KOPT-K1 (cell line): ENCODE measurements at regions not wholly inside any gene's neighbourhood (a gene's known extent, or its start where the extent isn't known, plus 50 kb on each side); places are given as distances from the start of the nearest gene placed in this dataset.

Experiments
- H3K27ac ChIP-seq: fragments of 200-600 bp; sonication (generic); 2 replicates; pipeline ENCODE4 v1.5.1; 2016; ENCODE audit warnings: antibody characterized with exemption, mild to moderate bottlenecking, low read depth, low read length; ENCODE audit not compliant: poor library complexity, severe bottlenecking
- H3K36me3 ChIP-seq: fragments of 200-600 bp; sonication (generic); 2 replicates; pipeline ENCODE4 v1.5.1; 2017; ENCODE audit warnings: antibody characterized with exemption, mild to moderate bottlenecking, low read length, moderate library complexity; ENCODE audit not compliant: insufficient read depth
- H3K9me3 ChIP-seq: fragments of 200-600 bp; sonication (generic); 2 replicates; pipeline ENCODE4 v1.5.1; 2017; ENCODE audit warnings: antibody characterized with exemption, low read length, mild to moderate bottlenecking; ENCODE audit not compliant: insufficient read depth, poor library complexity, severe bottlenecking

DNA sequence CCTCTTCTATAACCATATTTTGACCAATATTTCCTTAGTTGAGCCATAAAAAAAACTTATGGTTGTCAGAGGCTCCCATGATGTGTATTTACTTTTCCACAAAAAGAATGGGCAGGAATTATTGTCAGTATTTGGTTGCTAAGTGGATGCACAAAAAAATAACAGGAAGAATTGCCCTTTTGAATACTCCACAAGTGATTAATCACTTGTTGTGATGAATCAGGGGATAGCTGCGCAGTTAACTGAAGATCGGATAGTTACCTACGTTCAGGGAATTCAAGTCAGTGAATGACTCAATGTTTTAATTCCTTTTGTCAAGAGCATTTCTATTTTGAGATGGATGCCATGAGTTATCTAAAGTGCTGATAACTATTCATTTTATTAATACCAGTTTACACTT is 785.2 kb upstream of the B3GALT2 start:
- H3K36me3 ChIP-seq = no peaks in the 10 kb centered on the region
- no peak overlapping the region for H3K27ac ChIP-seq
- H3K9me3 ChIP-seq = no peaks in the 10 kb centered on the region

DNA sequence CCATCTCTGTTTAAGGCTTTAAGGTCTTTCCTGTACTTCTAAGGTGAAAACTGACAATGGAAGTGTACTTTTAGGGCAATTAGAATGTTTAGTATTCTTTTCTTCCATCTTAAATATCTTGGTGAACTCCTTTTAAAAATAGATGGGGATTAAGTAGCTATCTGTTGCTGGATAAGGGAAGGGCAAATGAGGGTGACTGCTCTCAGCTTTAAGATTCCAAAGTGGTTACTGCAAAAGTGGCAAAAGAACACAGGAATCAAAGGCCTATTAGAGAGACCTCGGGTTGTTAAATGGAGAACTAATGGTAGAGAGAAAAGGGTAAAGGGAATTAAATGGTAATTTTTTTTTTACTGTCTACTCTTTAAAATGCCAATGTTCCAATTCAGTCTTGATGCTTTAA is 774.1 kb upstream of the B3GALT2 start:
- Histone ChIP-seq H3K27ac (no peak overlapping the region), H3K9me3 (no peaks in the 10 kb centered on the region), H3K36me3 (no peaks in the 10 kb centered on the region)

DNA sequence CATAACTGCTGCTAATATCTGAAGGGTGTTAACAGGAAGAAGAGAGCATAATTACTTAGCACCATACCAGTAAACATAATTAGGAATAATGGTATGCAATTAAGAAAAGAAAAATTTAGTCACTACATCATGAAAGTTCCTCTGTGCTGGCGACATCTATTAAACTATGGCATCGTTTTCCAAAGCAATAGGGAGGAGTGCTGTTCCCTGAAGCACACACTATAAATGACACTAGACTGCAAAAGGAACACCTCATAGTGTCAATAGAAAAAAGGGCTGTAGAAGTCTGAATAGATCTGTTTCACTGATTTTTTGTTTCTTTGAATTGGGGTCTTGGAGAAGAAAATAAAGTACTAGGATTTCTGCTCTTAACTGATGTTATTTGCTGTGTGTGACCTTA is 773.6 kb upstream of the B3GALT2 start:
- no peaks in the 10 kb centered on the region for H3K9me3 ChIP-seq
- no peak overlapping the region for H3K27ac ChIP-seq
- H3K36me3 ChIP-seq = no peaks in the 10 kb centered on the region

DNA sequence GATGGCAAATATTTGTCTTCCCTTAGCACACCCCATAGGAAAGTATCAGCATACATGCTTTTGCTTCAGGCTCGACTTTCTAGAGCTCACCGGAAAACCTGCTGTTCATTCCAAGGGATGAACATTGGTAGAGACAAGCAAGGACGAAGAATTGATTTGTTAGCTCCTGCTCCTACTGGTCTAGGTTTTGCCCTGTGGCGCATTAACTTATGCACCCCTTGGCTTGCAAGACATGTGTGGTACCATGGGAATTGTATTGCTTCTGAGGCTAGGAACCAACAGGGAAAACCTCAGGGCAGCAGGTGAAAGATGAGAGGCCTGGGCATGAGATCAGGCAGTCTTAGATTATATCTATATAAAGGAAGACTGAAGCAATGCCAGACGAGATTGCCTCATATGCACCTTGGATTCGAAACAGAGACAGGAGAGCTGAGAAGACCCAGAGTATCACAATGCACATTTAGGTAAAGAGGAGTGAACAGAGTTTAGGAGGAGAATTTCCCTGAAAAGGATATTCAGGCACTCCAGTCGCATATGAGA is 771.2 kb upstream of the B3GALT2 start:
- Histone ChIP-seq H3K27ac (no peak overlapping the region), H3K36me3 (no peaks in the 10 kb centered on the region), H3K9me3 (no peaks in the 10 kb centered on the region)

DNA sequence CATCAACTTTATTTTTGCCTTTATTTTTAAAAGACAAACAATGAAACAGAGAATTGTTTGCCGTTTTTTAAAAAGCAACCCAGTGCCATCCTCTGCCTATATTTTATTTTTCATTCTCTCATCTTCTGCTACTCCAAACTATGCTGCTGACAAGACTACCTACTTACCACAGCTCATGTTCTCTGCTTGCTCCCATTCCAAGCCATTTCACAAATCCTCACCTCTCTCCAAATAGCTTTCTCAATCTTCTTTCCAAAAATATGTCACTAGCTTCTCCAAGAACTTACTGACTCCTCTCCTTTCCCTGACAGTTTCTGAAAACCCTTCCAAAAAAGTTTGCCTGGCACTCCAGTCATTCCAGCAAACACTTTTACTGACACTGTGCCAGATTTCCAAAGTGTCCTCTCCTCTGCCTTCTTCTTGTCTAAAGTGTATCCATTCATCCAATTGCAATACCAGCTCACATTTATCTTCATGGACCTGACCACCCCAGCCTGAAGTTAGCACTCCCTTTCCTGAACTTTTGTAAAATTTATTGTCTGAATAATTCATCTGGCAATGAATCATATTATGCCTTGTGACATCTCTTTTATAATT is 766.5 kb upstream of the B3GALT2 start:
- Histone ChIP-seq H3K36me3 (no peaks in the 10 kb centered on the region), H3K9me3 (no peaks in the 10 kb centered on the region), H3K27ac (no peak overlapping the region)

DNA sequence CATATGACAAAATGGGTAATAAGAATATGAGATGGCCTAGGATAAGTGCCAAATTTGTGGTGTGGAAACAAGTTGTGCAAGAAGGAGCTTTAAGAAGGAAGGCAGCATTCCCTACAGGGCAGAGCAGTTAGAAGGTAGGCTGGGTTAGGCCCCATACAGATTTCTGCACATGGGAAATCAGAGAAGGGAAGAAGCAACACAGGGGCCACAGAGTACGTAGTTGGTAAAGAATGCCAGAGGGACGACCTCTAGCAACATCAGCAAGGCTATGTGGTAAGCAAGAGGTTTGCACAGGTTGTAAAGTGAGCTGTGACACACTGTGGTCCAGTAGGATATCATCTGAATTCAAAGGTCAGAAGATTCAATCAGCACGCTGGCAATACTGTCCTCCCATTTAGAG is 765.6 kb upstream of the B3GALT2 start:
- H3K36me3 ChIP-seq = no peaks in the 10 kb centered on the region
- no peak overlapping the region for H3K27ac ChIP-seq
- no peaks in the 10 kb centered on the region for H3K9me3 ChIP-seq

DNA sequence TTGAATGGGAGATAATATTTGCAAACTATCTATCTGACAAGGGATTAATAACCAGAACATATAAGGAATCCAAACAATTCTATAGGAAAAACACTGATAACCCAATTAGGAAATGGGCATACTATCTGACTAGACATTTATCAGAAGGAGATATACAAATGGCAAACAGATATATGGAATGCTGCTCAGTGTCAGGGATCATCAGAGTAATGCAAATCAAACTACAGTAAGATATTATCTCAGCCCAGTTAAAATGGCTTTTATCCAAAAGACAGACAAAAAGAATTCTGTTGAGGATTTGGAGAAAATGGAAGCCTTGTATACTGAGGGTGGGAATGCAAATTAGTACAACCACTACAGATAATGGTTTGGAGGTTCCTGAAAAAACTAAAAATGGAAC is 758.0 kb upstream of the B3GALT2 start:
- Histone ChIP-seq H3K27ac (no peak overlapping the region), H3K36me3 (no peaks in the 10 kb centered on the region), H3K9me3 (peaks cover 6% of the 10 kb centered on the region)

DNA sequence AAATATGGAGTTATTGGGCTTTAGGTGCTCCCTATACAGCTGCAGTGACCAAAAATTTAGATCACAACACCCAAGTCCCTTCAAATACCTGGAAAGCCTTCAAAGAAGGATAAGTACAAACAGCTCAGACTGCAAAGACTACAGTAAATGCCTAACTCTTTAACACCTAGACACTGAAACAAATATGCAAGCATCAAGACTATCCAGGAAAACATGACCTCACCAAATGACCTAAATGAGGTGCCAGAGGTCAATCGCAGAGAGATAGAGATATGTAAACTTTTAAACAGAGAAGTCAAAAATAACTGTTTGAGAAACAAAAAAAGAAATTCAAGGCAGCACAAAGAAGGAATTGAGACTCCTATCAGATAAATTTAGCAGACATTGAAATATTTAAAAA is 753.8 kb upstream of the B3GALT2 start:
- H3K36me3 ChIP-seq = no peaks in the 10 kb centered on the region
- peaks cover 6% of the 10 kb centered on the region for H3K9me3 ChIP-seq
- no peak overlapping the region for H3K27ac ChIP-seq

DNA sequence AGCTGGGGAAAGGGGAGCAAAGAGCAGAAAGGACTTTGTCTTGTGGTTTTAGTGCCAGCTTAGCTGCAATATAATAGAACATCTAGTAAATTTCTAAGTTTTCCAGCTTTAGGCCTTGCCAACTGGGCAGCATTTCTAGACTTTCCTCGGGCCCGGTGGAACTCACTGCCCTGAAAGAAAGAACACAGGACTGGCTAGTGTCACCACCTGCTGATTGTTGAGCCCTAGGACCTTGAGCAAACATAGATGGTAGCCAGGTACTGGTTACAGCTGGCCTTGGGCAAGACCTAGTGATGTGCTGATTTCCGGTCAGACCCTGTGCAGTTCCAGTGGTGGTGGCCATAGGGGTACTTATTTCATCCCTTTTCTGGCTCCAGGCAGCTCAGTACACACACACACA is 753.2 kb upstream of the B3GALT2 start:
- Histone ChIP-seq H3K36me3 (no peaks in the 10 kb centered on the region), H3K27ac (no peak overlapping the region), H3K9me3 (peaks cover 6% of the 10 kb centered on the region)

DNA sequence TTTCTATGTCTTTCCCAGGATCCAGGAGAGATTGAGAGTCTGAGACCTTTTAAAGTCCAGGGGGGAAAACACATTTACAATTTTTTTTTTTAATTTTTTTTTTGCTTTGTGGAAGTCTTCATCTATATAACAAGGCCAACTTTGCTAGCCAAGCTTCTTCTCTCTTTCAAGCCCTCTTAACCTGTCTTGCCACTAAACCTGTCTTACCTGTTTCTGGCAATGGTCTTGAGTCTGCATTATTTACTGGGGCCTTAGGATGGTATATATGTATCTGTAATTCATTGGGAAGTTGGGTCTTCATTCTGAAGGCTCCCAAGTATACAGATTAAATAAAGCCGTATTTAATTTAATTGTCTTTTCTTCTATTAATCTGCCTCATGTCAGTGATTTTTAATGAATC is 750.9 kb upstream of the B3GALT2 start:
- H3K27ac ChIP-seq = no peak overlapping the region
- no peaks in the 10 kb centered on the region for H3K9me3 ChIP-seq
- H3K36me3 ChIP-seq = no peaks in the 10 kb centered on the region

DNA sequence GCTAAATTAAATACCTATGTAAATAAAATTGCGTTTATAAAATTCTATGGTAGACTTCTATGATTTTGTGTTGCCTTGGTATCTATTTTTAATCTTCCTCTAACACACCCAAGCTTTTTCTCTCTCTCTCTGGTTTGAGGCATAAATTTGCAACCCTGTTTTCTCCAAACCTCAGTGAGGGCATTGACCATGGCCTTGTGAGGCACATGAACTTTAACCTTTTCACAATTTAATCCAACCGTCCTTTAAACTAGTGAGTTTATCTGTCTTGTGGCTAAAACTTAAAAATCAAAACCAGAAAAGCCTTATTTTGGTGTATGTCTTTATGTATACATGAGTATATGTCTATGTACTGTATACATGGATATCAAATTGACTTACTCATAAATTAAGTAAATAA is 746.6 kb upstream of the B3GALT2 start:
- Histone ChIP-seq H3K27ac (no peak overlapping the region), H3K36me3 (no peaks in the 10 kb centered on the region), H3K9me3 (peaks cover 9% of the 10 kb centered on the region)

DNA sequence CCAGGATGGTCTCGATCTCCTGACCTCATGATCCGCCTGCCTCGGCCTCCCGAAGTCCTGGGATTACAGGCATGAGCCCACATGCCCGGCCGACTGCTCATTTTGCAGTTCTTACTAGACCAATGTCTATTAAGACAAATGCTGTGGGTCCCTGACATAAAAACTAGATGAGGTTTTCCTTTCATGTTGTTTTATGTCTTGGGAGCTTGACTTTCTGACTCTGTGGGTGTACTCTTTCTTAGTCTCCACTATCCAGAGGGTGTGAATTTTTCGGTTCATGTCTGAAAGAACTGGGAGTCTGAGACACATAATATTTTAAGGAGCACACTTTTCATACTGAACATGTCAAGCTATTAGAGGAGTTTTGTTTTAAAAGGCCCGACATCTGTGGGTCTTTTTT is 744.9 kb upstream of the B3GALT2 start:
- Histone ChIP-seq H3K9me3 (peaks cover 21% of the 10 kb centered on the region), H3K27ac (no peak overlapping the region), H3K36me3 (no peaks in the 10 kb centered on the region)

DNA sequence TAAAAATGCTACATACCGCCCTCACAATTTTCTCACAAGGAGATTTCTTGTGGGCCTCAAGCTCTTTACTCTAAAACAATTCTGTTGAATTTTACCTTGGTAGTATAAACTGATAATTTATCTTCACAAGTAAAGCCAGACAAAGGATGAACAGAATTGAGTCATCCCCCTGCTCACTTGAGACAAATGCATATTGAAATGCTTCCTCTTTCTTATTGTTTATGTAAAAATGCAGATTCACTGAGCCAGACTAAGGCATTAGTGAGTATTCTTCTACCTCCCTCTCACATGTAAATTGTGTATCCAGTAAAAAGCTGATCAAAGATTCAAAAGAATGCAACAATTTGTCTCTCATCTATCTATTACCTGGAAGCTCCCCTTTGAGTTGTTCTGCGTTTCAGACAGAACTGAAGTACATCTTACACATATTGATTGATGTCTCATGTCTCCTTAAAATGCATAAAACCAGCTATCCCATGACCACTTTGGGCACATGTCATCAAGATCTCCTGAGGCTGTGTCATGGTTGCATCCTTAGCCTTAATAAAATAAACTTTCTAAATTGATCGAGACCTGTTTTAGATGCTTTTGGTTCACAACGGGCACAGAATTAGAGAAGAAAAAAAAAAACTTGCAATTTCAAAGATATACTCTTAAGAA is 743.1 kb upstream of the B3GALT2 start:
- no peaks in the 10 kb centered on the region for H3K36me3 ChIP-seq
- H3K9me3 ChIP-seq = peaks cover 21% of the 10 kb centered on the region
- no peak overlapping the region for H3K27ac ChIP-seq

DNA sequence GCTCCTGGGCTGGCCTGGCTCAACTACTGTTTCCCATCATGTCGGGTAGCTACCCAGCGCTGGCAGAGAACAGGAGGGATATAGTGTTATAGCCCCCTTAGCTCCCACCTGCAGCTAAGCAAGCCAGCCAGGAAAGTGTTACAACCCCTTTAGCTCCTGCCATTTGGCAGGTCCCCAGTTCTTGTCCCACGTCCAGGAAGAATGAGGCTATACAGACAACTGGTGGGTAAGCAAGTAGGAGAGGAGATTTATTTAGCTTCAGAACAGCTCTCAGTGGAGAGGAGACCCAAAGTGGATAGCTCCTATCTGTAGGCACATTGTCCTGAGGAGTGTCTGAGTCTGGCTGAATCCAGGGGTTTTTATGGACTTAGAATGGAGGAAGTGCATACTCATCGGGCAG is 741.1 kb upstream of the B3GALT2 start:
- no peak overlapping the region for H3K27ac ChIP-seq
- peaks cover 21% of the 10 kb centered on the region for H3K9me3 ChIP-seq

DNA sequence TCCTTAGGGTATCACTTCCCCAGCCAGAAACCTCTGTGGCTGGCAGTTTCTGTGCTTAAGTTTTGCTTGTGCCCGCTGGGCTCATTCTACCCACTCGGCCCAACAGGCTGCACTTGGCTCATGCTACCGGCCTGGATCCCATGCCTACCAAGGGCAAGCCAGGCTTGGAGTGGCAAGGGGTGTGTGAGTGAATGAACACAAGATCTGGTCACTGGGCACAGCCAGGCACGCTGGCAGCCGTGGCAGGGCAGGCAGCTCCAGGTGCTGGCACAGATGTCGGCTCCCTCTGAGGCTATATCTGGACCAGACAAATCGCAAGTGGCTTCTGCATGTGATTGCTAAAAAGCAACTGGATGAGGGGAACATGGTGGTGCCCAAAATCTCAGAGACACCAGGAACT is 740.5 kb upstream of the B3GALT2 start:
- Histone ChIP-seq H3K36me3 (no peaks in the 10 kb centered on the region), H3K9me3 (peaks cover 21% of the 10 kb centered on the region), H3K27ac (no peak overlapping the region)

More for the DNA sequence above, 741.1 kb upstream of the B3GALT2 start:
- H3K36me3 ChIP-seq = no peaks in the 10 kb centered on the region

DNA sequence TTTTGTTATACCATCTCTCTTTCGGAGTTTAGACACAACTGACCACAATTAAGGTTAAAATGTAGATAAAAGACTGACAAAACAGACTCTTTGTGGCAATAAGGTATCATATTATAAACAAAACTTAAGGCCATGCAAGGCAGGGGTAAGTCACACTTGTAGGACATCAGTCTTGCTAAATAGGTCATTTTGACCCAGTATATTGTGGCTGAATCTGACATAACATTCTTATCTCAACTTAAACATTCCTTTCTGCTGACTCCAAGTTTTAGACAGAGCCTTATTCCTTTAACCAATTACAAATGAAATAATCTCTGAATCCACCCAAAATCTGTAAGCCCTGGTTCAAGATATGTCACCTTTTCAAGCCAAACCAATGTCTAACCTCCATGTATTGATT is 733.4 kb upstream of the B3GALT2 start:
- Histone ChIP-seq H3K27ac (no peak overlapping the region), H3K9me3 (no peaks in the 10 kb centered on the region), H3K36me3 (no peaks in the 10 kb centered on the region)
